Kidney (tissue), 13 donors: ENCODE measurements at regions not wholly inside any gene's neighbourhood (a gene's known extent, or its start where the extent isn't known, plus 50 kb on each side); places are given as distances from the start of the nearest gene placed in this dataset.

ENCODE experiments used
- DNase-seq, 5 donors: peaks; one replicate each; pipeline ENCODE4 v3.0.0-alpha.2; 2013 to 2020
- FAIRE-seq: peaks from 2 replicates; lab custom pipeline; 2012; peaks lifted over from hg19 to GRCh38; lab: Jason Lieb, UNC
- H3K27ac ChIP-seq, 2 donors: one replicate each; pipeline ENCODE4 v1.7.0; 2013; ENCODE audit warnings: low read depth in 2 of 2, low read length in 2 of 2, inconsistent platforms in 1 of 2
- H3K27me3 ChIP-seq: one replicate; pipeline ENCODE4 v1.7.1; 2013; ENCODE audit warnings: low read length, inconsistent platforms; ENCODE audit not compliant: control insufficient read depth, insufficient read depth
- H3K36me3 ChIP-seq, 3 donors: one replicate each; pipeline versions ENCODE4 v1.7.0 to v1.7.1; 2013; ENCODE audit warnings: low read length in 3 of 3, control low read depth in 1 of 3, inconsistent platforms in 1 of 3; ENCODE audit not compliant: insufficient read depth in 3 of 3, control insufficient read depth in 2 of 3
- H3K4me1 ChIP-seq, 3 donors: one replicate each; pipeline versions ENCODE4 v1.7.0 to v1.7.1; 2013; ENCODE audit warnings: low read length in 3 of 3, inconsistent platforms in 1 of 3, low read depth in 1 of 3; ENCODE audit not compliant: control insufficient read depth in 2 of 3, insufficient read depth in 2 of 3
- H3K4me3 ChIP-seq, 3 donors: one replicate each; pipeline versions ENCODE4 v1.7.0 to v1.8.1; 2013; ENCODE audit warnings: low read length in 3 of 3, control low read depth in 1 of 3, inconsistent platforms in 1 of 3
- H3K9ac ChIP-seq, 3 donors: one replicate each; pipeline versions ENCODE4 v1.7.0 to v1.7.1; 2013; ENCODE audit warnings: low read length in 3 of 3, control low read depth in 1 of 3, inconsistent platforms in 1 of 3
- H3K9me3 ChIP-seq, 3 donors: one replicate each; pipeline versions ENCODE4 v1.7.0 to v1.7.1; 2013; ENCODE audit warnings: low read length in 3 of 3, control low read depth in 1 of 3, inconsistent platforms in 1 of 3; ENCODE audit not compliant: control insufficient read depth in 2 of 3, insufficient read depth in 1 of 3
- intact Hi-C: fragments of 100-400 bp; cut with DNase I; formaldehyde crosslinking; loops from one replicate; pipeline ENCODE4 v1.11.1; 2022
- TF ChIP-seq, protein P1 (sequence below): IDR thresholded peaks from 3 replicates; pipeline ENCODE4 v1.5.1; 2012; ENCODE audit warnings: mild to moderate bottlenecking, moderate library complexity, borderline replicate concordance; ENCODE audit not compliant: insufficient read depth; ENCODE audit errors: extremely low read depth
- donor health status: control.
- donor health status: control.
- donor health status: control.
- donor health status: control.
- donor health status: control.
- donor health status: DM: yes; HTN: yes; CAD: no.
- donor health status: Normal renal cell carcinoma (clear cell type).

DNA sequence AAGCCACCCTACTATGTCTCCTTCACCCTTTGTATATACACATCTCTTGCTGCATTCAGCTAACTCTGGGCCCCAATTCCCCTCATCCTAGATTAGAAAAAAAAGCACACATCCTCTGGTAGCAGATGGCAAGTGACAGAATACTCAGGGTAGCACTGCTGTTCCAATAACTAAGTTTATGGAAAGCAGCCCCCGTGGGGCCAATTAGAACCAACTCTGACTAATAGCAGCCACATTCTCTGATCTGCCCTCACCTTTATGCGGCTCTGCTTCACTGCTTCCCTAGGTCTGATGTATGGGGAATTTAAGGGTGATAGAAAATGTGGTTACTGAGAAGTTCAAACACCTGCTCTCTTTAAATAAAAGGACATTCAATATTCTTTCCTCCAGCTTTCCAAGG lies 74.9 kb upstream of the SETMAR start:
- no peaks in the 10 kb centered on the region for H3K27me3 ChIP-seq
- no peaks in the 10 kb centered on the region for H3K36me3 ChIP-seq
- no peak overlapping the region for H3K4me3 ChIP-seq
- no peak overlapping the region for H3K9ac ChIP-seq
- intact Hi-C loops = no loop called here
- no peak overlapping the region for H3K27ac ChIP-seq
- H3K9me3 ChIP-seq = no peaks in the 10 kb centered on the region
- DNase-seq (no peak), FAIRE-seq (no peak)
- no peaks in the 10 kb centered on the region for H3K4me1 ChIP-seq
- TF ChIP-seq, protein P1, sequence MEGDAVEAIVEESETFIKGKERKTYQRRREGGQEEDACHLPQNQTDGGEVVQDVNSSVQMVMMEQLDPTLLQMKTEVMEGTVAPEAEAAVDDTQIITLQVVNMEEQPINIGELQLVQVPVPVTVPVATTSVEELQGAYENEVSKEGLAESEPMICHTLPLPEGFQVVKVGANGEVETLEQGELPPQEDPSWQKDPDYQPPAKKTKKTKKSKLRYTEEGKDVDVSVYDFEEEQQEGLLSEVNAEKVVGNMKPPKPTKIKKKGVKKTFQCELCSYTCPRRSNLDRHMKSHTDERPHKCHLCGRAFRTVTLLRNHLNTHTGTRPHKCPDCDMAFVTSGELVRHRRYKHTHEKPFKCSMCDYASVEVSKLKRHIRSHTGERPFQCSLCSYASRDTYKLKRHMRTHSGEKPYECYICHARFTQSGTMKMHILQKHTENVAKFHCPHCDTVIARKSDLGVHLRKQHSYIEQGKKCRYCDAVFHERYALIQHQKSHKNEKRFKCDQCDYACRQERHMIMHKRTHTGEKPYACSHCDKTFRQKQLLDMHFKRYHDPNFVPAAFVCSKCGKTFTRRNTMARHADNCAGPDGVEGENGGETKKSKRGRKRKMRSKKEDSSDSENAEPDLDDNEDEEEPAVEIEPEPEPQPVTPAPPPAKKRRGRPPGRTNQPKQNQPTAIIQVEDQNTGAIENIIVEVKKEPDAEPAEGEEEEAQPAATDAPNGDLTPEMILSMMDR = no peak

GRCh38 chr3:4231041-4231440 lies 72.1 kb upstream of the SETMAR start:
- Histone ChIP-seq H3K27me3 (no peaks in the 10 kb centered on the region), H3K4me1 (no peaks in the 10 kb centered on the region), H3K36me3 (no peaks in the 10 kb centered on the region), H3K9me3 (no peaks in the 10 kb centered on the region), H3K27ac (no peak overlapping the region), H3K4me3 (no peak overlapping the region), H3K9ac (no peak overlapping the region)
- DNase-seq (no peak), FAIRE-seq (no peak)
- intact Hi-C loops = no loop called here
- TF ChIP-seq, protein P1 = no peak

GRCh38 chr3:4232798-4233197 lies 70.4 kb upstream of the SETMAR start:
- TF ChIP-seq, protein P1 = no peak
- H3K27ac ChIP-seq = no peak overlapping the region
- H3K9me3 ChIP-seq = no peaks in the 10 kb centered on the region
- DNase-seq = no peak
- H3K4me3 ChIP-seq = no peak overlapping the region
- no peak for FAIRE-seq
- H3K27me3 ChIP-seq = no peaks in the 10 kb centered on the region
- H3K36me3 ChIP-seq = no peaks in the 10 kb centered on the region
- intact Hi-C loops = no loop called here
- no peak overlapping the region for H3K9ac ChIP-seq
- no peaks in the 10 kb centered on the region for H3K4me1 ChIP-seq

DNA sequence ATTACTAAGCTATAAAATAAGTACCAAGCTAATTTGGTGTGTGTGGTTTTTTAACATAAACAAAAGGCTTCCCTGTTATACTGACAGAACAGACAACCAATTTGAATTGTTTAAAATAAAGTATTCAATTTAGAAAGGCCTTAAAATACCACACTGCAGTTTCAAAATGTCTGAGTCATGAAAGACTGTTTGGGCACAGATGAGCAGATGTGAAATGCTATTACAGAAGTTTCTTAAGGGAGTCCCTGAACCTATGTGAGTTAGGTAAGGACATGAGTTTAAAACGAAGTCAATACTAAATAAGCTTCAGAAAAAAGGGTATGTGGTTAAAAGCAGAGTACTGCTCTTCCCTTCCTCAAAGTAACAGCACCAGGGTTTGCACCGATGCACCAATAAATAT lies 69.7 kb upstream of the SETMAR start:
- Histone ChIP-seq H3K4me1 (no peaks in the 10 kb centered on the region), H3K27ac (no peak overlapping the region), H3K4me3 (no peak overlapping the region), H3K9ac (no peak overlapping the region), H3K9me3 (no peaks in the 10 kb centered on the region), H3K27me3 (no peaks in the 10 kb centered on the region), H3K36me3 (no peaks in the 10 kb centered on the region)
- intact Hi-C loops = no loop called here
- no peak for DNase-seq
- TF ChIP-seq, protein P1 = no peak
- no peak for FAIRE-seq
